DND-41 (cell line): ENCODE measurements at regions not wholly inside any gene's neighbourhood (a gene's known extent, or its start where the extent isn't known, plus 50 kb on each side); places are given as distances from the start of the nearest gene placed in this dataset.

Source experiments
- ATAC-seq: fragments of 200-7000 bp; cut with Tn5 transposase; 3 replicates; pipeline ENCODE4 v1.9.1; 2021; ENCODE audit warnings: low read depth; ENCODE audit not compliant: insufficient read depth
- DNase-seq: peaks from one replicate; pipeline ENCODE4 v3.0.0-alpha.2; 2020
- H2AFZ ChIP-seq: 2 replicates; pipeline ENCODE4 v1.6.0; 2012; ENCODE audit warnings: low read depth, low read length
- H3K27ac ChIP-seq: 2 replicates; pipeline ENCODE4 v1.5.1; 2012; ENCODE audit warnings: low read length, inconsistent platforms
- H3K27me3 ChIP-seq: fragments of 200-600 bp; sonication (generic); 2 replicates; pipeline ENCODE4 v1.6.0; 2012; ENCODE audit warnings: low read length, mild to moderate bottlenecking, inconsistent platforms; ENCODE audit not compliant: insufficient read depth, poor library complexity
- H3K36me3 ChIP-seq: 2 replicates; pipeline ENCODE4 v1.5.1; 2012; ENCODE audit warnings: low read length, inconsistent platforms; ENCODE audit not compliant: insufficient read depth
- H3K4me1 ChIP-seq: 2 replicates; pipeline ENCODE4 v1.5.1; 2012; ENCODE audit warnings: mild to moderate bottlenecking, low read length; ENCODE audit not compliant: insufficient read depth
- H3K4me2 ChIP-seq: 2 replicates; pipeline ENCODE4 v1.6.0; 2012; ENCODE audit warnings: mild to moderate bottlenecking, moderate library complexity, low read length, inconsistent platforms; ENCODE audit not compliant: insufficient read depth
- H3K4me3 ChIP-seq, 2 experiments: fragments of 200-600 bp in 1 of 2; shearing (Covaris generic) in 1 of 2; 2 replicates each; pipeline ENCODE4 v1.5.1; 2012 to 2016; ENCODE audit warnings: inconsistent platforms in 2 of 2, low read length in 2 of 2, mild to moderate bottlenecking in 2 of 2, low read depth in 1 of 2, moderate library complexity in 1 of 2
- H3K79me2 ChIP-seq: 2 replicates; pipeline ENCODE4 v1.6.0; 2012; ENCODE audit warnings: low read length, inconsistent platforms; ENCODE audit not compliant: insufficient read depth
- H3K9ac ChIP-seq: 2 replicates; pipeline ENCODE4 v1.6.0; 2012; ENCODE audit warnings: low read depth, mild to moderate bottlenecking, inconsistent platforms, low read length, moderate library complexity
- H3K9me3 ChIP-seq: 2 replicates; pipeline ENCODE4 v1.5.1; 2012; ENCODE audit warnings: low read length, moderate library complexity, mild to moderate bottlenecking, inconsistent platforms; ENCODE audit not compliant: insufficient read depth, severe bottlenecking
- H4K20me1 ChIP-seq: 2 replicates; pipeline ENCODE4 v1.6.0; 2012; ENCODE audit warnings: low read length; ENCODE audit not compliant: insufficient read depth
- CTCF ChIP-seq: IDR thresholded peaks from 2 replicates; pipeline ENCODE4 v1.5.1; 2012; ENCODE audit warnings: borderline replicate concordance, low read length, moderate library complexity, mild to moderate bottlenecking; ENCODE audit not compliant: poor library complexity, severe bottlenecking; ENCODE audit errors: extremely low read depth
- EZH2 ChIP-seq: IDR thresholded peaks from 3 replicates; pipeline ENCODE4 v1.6.1; 2012; ENCODE audit warnings: borderline replicate concordance, low read depth, mild to moderate bottlenecking, moderate library complexity, low read length, inconsistent platforms; ENCODE audit not compliant: severe bottlenecking

GRCh38 chr2:121966663-121967062, 211.2 kb downstream of the TSN start:
- H3K4me2 ChIP-seq, result no peak overlapping the region
- no peaks in the 10 kb centered on the region for H4K20me1 ChIP-seq
- H3K27ac ChIP-seq, result no peak overlapping the region
- H3K9ac ChIP-seq, result no peak overlapping the region
- TF ChIP-seq CTCF (no peak), EZH2 (no peak)
- peaks cover 3% of the 10 kb centered on the region for H3K27me3 ChIP-seq
- H3K4me3 ChIP-seq, result no peak overlapping the region
- H2AFZ ChIP-seq, result no peak overlapping the region
- no peaks in the 10 kb centered on the region for H3K9me3 ChIP-seq
- H3K79me2 ChIP-seq, result no peaks in the 10 kb centered on the region
- no peak for DNase-seq
- no peaks in the 10 kb centered on the region for H3K36me3 ChIP-seq
- H3K4me1 ChIP-seq, result no peaks in the 10 kb centered on the region
- ATAC-seq, result no peak

GRCh38 chr2:121969166-121969565, 213.7 kb downstream of the TSN start:
- Histone ChIP-seq H3K79me2 (no peaks in the 10 kb centered on the region), H3K27ac (no peak overlapping the region), H4K20me1 (no peaks in the 10 kb centered on the region), H3K4me1 (no peaks in the 10 kb centered on the region), H3K27me3 (peaks cover 3% of the 10 kb centered on the region), H3K36me3 (no peaks in the 10 kb centered on the region), H3K9me3 (no peaks in the 10 kb centered on the region), H3K4me3 (no peak overlapping the region), H2AFZ (no peak overlapping the region), H3K4me2 (no peak overlapping the region), H3K9ac (no peak overlapping the region)
- TF ChIP-seq CTCF (no peak), EZH2 (no peak)
- ATAC-seq (no peak), DNase-seq (no peak)

- Histone ChIP-seq H2AFZ (no peak overlapping the region), H3K4me3 (no peak overlapping the region), H3K4me2 (no peak overlapping the region), H3K9me3 (no peaks in the 10 kb centered on the region), H3K4me1 (no peaks in the 10 kb centered on the region), H3K79me2 (no peaks in the 10 kb centered on the region), H3K27me3 (peaks cover 3% of the 10 kb centered on the region), H3K27ac (no peak overlapping the region), H3K36me3 (no peaks in the 10 kb centered on the region), H3K9ac (no peak overlapping the region), H4K20me1 (no peaks in the 10 kb centered on the region)
- DNase-seq (no peak), ATAC-seq (no peak)
- TF ChIP-seq CTCF, result no peak
- TF ChIP-seq EZH2, result no peak
These were observed 214.6 kb downstream of the TSN start for GRCh38 chr2:121969766-121970639.
